ENCODE measurements at regions not wholly inside any gene's neighbourhood (a gene's known extent, or its start where the extent isn't known, plus 50 kb on each side); places are given as distances from the start of the nearest gene placed in this dataset.
"Not testable (repeated sequence)": the region's sequence is repeated elsewhere in the genome, so short reads cannot be mapped to it uniquely, and the experiment has no call there.

DNA sequence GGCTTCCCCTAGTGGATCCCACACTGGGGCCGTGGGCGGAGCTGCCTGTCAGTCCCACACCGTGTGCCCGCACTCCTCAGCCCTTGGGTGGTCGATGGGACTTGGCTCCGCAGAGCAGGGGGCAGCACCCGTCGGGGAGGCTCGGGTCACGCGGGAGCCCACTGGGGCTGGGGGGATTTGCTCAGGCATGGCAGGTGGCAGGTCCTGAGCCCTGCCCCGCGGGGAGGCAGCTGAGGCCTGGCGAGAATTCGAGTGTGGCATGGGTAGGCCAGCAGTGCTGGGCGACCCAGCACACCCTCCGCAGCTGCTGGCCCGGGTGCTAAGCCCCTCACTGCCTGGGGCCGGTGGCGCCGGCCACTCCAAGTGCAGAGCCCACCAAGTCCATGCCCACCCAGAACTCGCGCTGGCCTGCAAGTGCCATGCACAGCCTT lies 481.7 kb upstream of the PRR20A start:
- DNase-seq, result peak in 1 of 51 donors; percentile 1

DNA sequence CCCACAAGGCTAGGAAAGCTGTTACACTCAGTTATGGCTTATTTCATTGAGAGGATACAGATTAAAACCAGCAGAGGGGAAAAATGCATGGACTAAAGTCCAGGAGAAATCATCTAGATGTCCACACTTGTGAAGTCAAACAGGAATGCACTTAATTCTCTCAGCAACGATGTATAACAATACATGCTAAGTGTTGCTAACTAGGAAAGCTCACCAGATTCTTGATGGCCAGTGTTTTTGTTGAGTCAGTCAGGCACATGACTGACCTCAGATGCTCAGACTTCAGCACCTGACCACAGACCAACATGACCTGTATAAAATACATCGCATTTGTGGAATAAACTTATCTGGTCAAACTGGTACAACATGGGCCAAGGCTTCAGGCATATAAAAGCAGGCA lies 470.2 kb upstream of the PRR20A start:
- no peak for DNase-seq

DNA sequence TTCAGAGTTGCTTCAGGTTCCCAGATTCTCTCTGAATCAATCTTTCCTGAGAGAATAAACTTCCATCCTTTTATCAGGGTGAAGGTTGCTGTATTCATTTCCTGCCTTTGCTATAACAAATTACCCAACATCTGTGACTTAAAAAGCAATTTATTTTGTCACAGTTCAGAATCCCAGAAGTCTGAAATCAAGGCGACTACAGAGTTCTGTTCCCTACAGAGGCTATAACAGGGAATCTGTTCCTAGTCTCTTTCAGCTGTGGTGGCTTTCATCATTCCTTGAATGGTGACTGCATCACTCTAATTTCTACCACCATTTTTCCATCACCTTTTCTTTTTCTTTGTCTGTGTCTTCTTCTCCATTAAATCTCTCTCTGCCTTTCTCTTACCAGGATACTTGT lies 459.3 kb upstream of the PRR20A start:
- DNase-seq, result no peak

DNA sequence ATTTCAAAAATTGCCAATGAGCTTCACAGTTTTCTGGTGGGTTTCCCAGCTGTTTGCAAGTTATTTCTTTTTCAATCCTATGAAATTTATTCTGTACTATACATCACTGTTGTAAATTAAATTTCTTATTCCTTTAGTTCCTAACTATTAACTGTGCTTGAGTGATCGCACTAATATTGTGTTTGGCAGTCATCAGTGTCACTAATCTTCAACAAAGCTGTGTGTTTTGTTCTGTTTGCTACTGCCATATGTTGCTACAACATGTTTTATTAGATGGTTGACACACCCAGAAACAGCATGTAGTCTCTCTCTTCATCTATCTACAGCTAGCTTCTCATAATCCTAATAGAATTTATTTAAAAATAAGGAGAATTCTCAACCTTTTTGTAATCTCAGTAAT lies 453.6 kb upstream of the PRR20A start:
- no peak for DNase-seq

DNA sequence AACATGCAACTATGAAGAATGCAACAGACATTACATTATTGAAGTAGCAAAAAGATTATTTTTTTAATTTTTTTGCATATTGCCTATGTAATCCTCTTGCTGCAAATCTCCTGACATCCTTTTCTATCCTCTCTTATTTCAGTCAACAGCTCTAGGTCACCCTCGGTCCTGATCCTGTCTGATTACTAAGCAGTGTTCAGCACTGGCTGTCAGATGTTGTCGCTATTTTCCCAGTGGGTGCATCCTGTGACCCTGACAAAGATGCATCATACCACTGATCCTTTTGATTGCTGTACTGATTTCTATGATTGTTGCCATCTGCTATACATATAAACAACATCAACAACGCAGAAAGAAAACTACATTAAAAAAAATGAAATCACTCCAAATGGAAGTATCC lies 443.7 kb upstream of the PRR20A start:
- DNase-seq, result no peak

DNA sequence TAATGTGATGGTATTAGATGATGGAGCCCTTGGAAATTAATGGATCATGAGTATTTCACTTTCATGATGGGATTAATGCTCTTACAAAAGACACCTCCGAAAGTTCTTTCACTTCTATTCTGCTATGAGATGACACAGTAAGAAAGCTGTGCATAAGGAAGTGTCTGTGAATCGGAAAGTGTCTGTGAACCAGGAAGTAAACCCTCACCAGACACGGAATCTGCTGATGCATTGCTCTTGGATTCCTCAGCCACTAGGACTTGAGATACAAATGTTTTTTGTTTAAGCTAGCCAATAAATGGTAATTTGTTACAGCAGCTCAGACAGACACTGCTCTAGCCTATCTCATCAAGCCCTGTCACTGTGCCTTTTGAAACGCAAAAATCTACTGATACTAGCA lies 440.4 kb upstream of the PRR20A start:
- no peak for DNase-seq

DNA sequence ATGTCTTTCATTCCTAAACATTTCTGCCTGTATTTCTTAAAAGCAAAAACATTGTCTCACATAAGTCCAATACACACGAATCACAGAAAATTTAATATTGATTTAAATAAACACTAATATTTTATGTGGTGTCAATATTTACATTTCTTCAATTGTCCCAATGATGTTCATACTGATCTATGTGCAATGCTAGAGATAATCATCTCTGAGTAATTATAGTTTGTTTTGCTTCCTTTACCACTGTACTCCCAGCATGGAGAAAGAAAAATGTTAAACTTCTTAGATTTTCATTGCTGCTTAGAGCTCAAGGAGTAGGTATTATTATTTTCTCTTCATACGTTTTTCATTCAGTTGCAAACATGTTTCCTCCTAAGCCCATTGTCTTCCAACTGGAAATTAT lies 434.2 kb upstream of the PRR20A start:
- no peak for DNase-seq

DNA sequence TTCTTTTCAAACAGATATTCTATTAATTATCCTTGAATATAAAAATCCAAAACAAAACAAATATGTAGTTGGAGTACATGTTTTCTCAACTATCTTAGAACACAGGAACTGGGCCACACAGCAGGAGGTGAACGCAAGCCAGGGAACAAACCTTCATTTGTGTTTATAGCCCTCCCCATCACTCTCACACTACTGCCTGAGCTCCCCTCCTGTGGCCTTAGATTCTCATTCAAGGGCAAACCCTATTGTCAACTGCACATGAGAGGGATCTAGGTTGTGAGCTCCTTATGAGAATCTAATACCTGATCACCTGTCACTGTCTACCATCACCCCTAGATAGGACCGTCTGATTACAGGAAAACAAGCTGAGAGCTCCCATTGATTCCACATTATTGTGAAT lies 427.1 kb upstream of the PRR20A start:
- DNase-seq, result no peak

DNA sequence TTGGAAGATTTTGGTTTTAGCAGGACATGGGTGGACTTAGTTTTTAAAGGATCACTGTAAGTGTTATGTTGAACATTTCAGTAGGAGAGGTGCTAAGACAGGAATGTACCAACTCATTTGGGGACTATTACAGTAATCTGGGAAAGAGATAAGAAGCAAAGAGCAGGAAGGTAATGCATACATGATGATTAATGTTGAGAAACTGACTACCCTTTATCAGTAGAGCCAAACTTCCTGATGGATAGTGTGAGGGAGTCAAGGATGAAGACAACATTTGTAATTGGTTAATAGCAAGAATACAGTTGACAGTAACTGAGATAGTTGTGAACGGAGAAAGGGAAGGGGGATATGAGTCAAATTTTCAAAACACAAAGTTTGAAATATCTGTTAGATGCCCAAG lies 421.9 kb upstream of the PRR20A start:
- no peak for DNase-seq

DNA sequence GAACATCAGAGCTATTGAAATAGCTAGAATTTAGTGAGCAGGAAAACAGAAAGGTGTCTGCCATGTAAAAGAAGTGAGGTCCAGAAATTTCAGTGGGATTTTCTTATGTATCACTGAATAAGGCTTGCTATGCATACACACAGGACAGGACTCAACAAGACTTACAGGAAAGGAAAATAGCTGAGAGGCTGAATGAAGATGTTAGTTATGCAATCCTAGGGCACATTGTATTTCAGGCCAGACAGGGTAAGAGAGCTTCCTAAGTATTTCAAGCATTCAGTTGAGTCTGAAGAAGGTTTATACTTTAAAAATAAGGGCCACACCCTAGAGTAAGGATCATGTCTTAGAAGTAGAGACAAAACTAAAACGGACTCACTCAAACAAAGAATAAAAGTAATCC lies 419.9 kb upstream of the PRR20A start:
- no peak for DNase-seq

DNA sequence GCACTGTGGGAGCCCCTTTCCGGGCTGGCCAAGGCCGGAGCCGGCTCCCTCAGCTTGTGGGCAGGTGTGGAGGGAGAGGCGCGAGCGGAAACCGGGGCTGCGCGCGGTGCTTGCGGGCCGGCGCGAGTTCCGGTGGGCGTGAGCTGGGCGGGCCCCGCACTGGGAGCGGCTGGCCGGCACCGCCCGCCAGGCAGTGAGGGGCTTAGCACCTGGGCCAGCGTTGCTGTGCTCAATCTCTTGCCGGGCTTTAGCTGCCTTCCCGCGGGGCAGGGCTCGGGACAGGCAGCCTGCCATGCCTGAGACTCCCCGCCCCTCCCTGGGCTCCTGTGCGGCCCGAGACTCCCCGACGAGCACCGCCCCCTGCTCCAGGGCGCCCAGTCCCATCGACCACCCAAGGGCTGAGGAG lies 405.2 kb upstream of the PRR20A start:
- DNase-seq, result no peak

DNA sequence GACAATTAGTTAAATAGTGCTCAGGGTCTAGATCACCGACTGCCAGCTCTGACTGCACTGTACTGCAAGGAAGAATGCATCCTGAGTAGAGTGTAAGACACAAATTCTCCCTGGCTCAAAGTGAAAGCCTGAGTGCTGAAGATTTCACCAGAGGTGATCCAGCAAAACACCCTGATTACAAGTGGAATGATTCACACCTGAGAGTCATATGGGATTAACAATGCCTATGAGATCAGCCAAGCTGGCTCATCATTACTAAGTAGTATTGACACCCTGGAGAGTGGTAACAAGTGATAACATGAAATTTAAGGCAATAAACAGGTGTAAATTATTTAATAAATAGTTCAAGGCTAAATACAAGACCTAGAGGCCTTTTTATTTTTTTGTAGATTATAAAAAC lies 403.8 kb upstream of the PRR20A start:
- DNase-seq, result no peak

DNA sequence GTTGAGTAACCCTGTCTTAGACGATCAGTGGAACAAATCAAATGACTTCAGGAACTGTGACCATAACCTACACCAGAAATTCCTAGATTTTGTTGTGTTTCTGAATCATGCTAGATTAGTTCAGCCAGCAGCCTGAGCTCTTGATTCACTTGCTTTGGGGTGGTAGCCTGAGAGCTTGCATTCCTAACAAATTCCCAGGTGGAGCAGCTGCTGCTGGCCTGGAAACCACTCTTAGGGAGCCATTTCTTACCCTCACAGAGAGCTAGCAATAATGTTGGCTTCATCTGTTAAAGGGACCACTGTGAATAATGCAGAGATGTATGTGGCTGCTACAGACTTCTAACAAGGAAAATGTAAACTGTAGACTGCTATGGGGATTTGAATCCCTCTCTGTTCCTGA lies 388.1 kb upstream of the PRR20A start:
- DNase-seq, result no peak

DNA sequence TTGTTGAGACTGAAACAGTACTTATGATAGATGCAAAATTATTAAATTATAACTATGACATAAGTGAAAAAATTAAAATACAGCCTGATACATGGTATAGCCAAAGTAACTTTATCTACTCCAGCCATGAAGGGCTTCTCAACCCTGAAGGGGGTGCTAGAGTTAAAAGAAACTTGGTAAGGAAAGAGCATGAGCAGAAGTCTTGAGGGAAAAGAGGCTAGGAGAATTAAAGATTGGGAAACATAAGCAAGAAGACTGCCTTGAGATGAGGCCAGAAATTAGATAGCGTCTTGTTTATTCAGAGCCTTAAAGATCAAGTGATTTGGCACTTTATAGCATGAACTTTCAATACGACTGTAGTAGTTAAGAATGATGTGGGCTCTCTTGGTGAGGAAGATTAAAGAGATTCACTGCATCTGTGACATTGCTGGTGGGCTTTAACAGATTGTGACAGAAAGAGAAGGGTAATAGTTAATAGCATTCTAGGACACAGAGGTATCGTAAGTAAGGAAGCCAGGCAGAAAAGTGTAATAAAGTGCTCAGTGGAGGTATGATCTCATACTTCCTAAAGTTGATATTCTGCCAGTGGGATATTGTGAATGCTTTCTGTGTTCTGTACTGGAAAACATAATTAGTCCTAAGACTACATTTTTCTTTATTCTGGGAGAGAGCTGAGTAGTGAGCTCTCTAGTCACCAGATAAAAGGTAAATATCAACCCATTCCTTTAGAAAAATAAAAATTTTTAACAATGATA lies 385.4 kb upstream of the PRR20A start:
- no peak for DNase-seq

DNA sequence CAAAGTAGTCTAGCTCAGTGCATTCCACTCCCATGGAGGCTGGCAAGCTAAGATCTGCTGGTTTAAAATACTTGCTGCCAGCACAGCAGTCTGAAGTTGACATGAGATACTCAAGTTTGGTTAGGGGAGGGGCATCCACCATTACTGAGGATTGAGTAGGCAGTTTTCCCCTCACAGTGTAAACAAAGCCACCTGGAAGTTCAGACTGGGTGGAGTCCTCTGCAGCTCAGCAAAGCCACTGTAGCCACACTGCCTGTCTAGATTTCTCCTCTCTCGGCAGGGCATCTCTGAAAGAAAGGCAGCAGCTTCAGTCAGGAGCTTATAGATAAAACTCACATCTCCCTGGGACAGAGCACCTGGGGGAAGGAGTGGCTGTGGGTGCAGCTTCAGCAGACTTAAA lies 377.4 kb upstream of the PRR20A start:
- not testable (repeated sequence) for DNase-seq

DNA sequence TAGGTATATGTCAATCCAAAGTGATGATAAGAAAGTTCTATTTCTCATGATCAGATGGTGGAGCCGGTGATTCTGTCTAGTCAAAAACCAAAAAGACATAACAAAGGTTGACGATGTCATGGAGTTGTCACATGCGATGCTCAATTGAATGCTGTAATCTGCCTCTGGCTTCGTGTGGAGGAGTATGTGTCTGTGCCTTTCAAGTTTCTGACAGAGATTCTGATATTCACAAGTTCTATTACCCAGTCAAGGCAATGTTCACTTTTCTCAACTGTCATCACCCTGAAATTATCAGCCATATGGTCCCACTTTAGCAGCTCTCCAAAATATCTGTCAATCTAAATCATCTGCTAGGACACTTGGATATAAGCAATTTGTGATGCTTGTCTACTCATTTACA lies 367.6 kb upstream of the PRR20A start:
- DNase-seq, result no peak

DNA sequence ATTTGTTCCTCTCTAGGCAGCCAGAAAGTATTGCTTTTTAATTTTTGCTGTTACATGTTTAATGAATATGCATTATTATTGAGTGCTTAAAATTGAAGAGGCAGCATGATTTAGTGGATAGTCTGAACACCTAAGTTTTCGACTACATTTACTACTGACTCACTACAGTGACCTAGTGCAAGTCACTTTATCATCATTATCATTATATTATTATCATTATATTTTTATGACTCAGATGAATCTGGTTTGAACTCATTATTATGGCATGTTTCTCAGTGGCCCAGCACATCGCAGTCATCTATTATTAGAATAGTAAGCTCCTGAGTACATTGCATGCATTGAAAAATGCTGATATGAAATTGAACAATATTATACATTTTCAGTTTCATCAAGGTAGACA lies 351.2 kb upstream of the PRR20A start:
- DNase-seq, result no peak

DNA sequence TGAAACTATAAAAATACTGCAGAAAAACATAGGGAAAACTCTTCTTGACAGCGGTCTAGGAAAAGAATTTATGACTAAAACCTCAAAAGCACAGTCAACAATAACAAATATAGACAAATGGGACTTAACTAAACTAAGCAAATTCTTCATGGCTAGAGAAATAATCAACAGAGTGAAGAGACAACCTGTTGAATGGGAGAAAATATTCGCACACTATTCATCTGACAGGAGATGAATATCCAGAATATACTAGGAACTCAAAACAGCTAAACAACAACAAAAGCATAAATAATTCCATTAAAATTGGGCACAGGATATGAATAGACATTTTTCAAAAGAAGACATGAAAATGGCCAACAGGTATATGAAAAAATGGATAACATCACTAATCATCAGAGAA lies 303.6 kb upstream of the PRR20A start:
- DNase-seq, result no peak

DNA sequence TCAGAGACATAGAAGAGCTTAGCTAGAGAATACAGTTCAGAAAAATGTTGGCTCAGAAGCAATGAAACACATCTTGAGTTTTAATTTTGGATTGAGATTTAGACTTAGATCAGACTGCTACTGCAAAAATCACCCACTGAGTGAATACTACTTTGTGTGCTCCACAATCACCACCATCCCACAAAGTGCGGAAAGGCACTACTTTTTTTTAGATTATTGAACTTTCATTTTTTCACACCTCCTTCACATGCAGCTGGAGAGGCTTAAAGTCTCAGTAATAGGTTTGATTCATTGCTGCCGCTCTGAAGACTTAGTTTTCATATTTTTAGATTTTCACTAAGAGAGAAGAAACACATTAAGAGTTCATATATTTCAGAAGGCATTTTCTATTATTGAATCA lies 289.9 kb upstream of the PRR20A start:
- DNase-seq, result no peak

DNA sequence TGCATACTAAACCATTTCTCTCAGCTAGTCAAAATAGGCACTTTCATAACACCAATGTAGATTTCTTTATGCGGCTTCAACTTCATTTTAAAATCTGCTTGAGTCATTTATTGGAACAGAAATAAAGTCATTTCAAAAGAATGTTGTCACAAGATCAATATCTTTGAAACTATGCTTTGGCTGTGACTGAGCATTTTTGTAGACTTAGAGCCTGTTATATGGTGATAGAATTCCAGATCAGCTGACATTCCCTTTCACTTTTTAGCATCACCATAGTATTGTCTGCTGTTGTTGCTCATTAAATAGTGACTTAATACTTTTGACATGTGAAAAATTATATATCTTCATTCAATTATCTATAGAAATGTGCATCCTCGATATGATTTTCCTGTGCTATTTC lies 279.2 kb upstream of the PRR20A start:
- no peak for DNase-seq

DNA sequence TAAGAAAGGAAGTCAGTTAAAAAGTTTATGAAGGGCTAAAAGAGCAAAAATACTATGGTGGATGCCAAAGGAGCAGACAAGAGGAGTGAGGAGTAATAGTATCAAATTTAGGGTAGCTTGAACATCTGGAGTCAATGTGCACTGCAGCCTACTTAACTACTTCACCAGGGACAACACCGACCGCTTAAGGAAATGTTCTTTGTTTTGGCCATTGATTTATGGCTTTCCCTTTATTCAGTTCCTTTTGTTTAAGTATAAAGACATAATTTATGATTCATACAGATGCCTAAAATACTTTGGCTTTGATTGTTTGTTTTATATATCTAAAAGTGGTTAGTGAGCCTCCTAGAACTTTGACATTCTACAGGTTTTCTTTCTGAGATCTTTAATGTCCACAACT lies 276.3 kb upstream of the PRR20A start:
- no peak for DNase-seq

DNA sequence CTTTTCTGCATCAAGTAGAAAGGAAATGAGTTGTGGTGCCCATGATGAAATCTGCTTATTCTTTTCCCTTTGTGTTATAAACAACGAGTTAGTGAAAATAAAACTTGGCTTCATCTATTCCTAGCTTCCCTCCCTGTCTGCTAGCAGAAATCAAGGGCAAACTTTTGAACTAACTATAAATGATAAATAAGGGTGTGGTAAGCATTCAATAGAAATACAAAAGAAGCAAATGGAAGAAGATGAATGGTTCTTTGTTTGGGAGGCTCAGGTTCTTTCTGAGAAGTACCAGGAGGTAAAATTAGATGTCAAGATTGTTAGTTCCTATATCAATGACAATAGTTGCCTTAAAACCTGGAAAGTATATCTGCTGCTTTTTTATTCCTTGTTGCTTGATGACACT lies 275.3 kb upstream of the PRR20A start:
- DNase-seq, result no peak

DNA sequence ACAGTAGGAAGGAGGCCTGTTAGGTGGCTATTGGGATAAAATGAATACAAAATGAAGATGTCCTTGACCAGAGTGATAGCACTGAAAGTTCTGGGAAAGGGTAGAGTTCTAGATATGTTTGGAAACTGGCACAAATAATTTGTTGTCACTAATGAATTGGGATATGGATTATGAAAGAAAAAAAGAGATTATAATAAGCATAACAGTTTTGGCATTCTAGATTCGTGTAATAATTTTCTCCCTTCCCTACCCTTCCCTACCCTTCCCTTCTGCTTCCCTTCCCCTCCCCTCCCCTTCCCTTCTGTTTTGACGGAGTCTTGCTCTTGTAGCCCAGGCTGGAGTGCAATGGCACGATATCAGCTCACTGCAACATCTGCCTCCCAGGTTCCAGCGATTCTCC lies 271.0 kb upstream of the PRR20A start:
- no peak for DNase-seq

DNA sequence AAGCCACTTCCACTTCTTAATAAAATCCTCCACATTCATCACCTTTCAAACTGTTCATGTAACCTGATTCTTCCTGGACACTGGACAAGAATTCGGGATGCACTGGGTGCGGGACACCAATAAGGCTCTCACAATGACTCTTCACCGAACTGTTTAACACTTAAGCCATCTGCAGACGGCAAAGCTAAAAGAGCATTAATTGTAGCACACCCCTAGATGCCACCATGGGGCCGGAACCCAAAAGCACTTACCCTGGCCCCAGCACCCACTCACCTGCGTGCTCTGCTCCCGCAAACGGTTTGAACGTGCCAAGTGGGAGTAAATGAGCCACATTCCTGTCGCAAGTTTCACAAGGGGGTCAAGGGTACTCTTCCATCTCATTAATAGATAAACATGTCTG lies 254.3 kb upstream of the PRR20A start:
- no peak for DNase-seq
